Neural cell (in vitro differentiated cells): ENCODE measurements at regions not wholly inside any gene's neighbourhood (a gene's known extent, or its start where the extent isn't known, plus 50 kb on each side); places are given as distances from the start of the nearest gene placed in this dataset.

Experiments used
- CTCF ChIP-seq: fragments of 450-650 bp; IDR thresholded peaks from 2 replicates; pipeline ENCODE4 v1.5.1; 2014; ENCODE audit warnings: antibody characterized with exemption, mild to moderate bottlenecking, moderate library complexity; ENCODE audit not compliant: poor library complexity, severe bottlenecking
- EP300 ChIP-seq: fragments of 450-650 bp; conservative IDR thresholded peaks from 2 replicates; pipeline ENCODE4 v1.6.1; 2014; ENCODE audit warnings: antibody characterized with exemption, mild to moderate bottlenecking, moderate library complexity; ENCODE audit not compliant: poor library complexity, severe bottlenecking
- EZH2 ChIP-seq: fragments of 200-600, 300-800 bp; shearing (Covaris generic), sonication (generic); IDR thresholded peaks from 2 replicates; pipeline ENCODE4 v1.6.1; 2014; ENCODE audit warnings: antibody characterized with exemption, low read length, borderline replicate concordance, mild to moderate bottlenecking; ENCODE audit not compliant: insufficient read depth, poor library complexity, severe bottlenecking
- POLR2AphosphoS5 ChIP-seq: IDR thresholded peaks from 2 replicates; pipeline ENCODE4 v1.6.1; 2012
- RAD21 ChIP-seq: fragments of 450-650 bp; conservative IDR thresholded peaks from 2 replicates; pipeline ENCODE4 v1.6.1; 2014; ENCODE audit warnings: antibody characterized with exemption, mild to moderate bottlenecking, moderate library complexity
- TAF1 ChIP-seq: IDR thresholded peaks from 2 replicates; pipeline ENCODE4 v1.6.1; 2012; ENCODE audit warnings: low read depth

GRCh38 chr6:148251891-148252290, 90.7 kb upstream of the SASH1 start:
- TF ChIP-seq CTCF (no peak), POLR2AphosphoS5 (no peak), EZH2 (no peak), TAF1 (no peak), RAD21 (no peak), EP300 (no peak)
